IMR-90 (cell line): ENCODE measurements at regions not wholly inside any gene's neighbourhood (a gene's known extent, or its start where the extent isn't known, plus 50 kb on each side); places are given as distances from the start of the nearest gene placed in this dataset.

ENCODE experiments used
- BHLHE40 ChIP-seq: fragments of 150-350 bp; IDR thresholded peaks from 2 replicates; pipeline ENCODE4 v1.6.1; 2016; ENCODE audit warnings: mild to moderate bottlenecking, low read depth, low read length
- CHD1 ChIP-seq: IDR thresholded peaks from 2 replicates; pipeline ENCODE4 v1.6.1; 2012; ENCODE audit warnings: low read depth, low read length, improper control_type of control experiment
- CTCF ChIP-seq: conservative IDR thresholded peaks from 2 replicates; pipeline ENCODE4 v1.5.1; 2012; ENCODE audit warnings: mild to moderate bottlenecking, low read depth, low read length, improper control_type of control experiment
- ELK1 ChIP-seq: fragments of 150-350 bp; IDR thresholded peaks from 2 replicates; pipeline ENCODE4 v1.6.1; 2016; ENCODE audit warnings: low read depth, mild to moderate bottlenecking, low read length, moderate library complexity, borderline replicate concordance
- MAFK ChIP-seq: IDR thresholded peaks from 2 replicates; pipeline ENCODE4 v1.6.1; 2012; ENCODE audit warnings: low read depth, low read length, improper control_type of control experiment
- MAZ ChIP-seq: IDR thresholded peaks from 2 replicates; pipeline ENCODE4 v1.6.1; 2012; ENCODE audit warnings: low read depth, mild to moderate bottlenecking, low read length, improper control_type of control experiment, moderate library complexity, borderline replicate concordance
- POLR2A ChIP-seq: IDR thresholded peaks from 2 replicates; pipeline ENCODE4 v1.6.1; 2012; ENCODE audit warnings: mild to moderate bottlenecking, low read depth, low read length
- RAD21 ChIP-seq: IDR thresholded peaks from 2 replicates; pipeline ENCODE4 v1.6.1; 2012; ENCODE audit warnings: low read length, improper control_type of control experiment
- SMC3 ChIP-seq: fragments of 150-350 bp; IDR thresholded peaks from 2 replicates; pipeline ENCODE4 v1.6.1; 2016; ENCODE audit warnings: low read depth, mild to moderate bottlenecking, antibody characterized with exemption, low read length, moderate library complexity
- USF2 ChIP-seq: fragments of 150-350 bp; IDR thresholded peaks from 2 replicates; pipeline ENCODE4 v1.6.1; 2017; ENCODE audit warnings: mild to moderate bottlenecking, antibody characterized with exemption, low read length, low read depth

- TF ChIP-seq POLR2A (no peak), CTCF (no peak), RAD21 (no peak), CHD1 (no peak), BHLHE40 (no peak), USF2 (no peak), MAFK (no peak), MAZ (no peak), SMC3 (no peak), ELK1 (no peak)
Observed at GRCh38 chr11:39972461-39972860, 1487.0 kb downstream of the LRRC4C start.
